ENCODE measurements at regions not wholly inside any gene's neighbourhood (a gene's known extent, or its start where the extent isn't known, plus 50 kb on each side); places are given as distances from the start of the nearest gene placed in this dataset.

- TF ChIP-seq NFE2L2 (IDR thresholded peaks at IDR 0.05; ENCODE audit: low read depth, low read length) (no peak), CTCF (conservative IDR thresholded peaks at IDR 0.05; ENCODE audit: low read depth, low read length) (no peak), POLR2A (IDR thresholded peaks at IDR 0.05; ENCODE audit: low read depth, low read length) (no peak), RCOR1 (IDR thresholded peaks at IDR 0.05; ENCODE audit: insufficient replicate concordance, low read length) (no peak), RAD21 (IDR thresholded peaks at IDR 0.05; ENCODE audit: low read length) (no peak), SMC3 (IDR thresholded peaks at IDR 0.05; ENCODE audit: low read depth, low read length) (no peak)
Observed at GRCh38 chr2:16470936-16471490, 194.6 kb downstream of the CYRIA start.

All from IMR-90 (cell line).